KG1 (cell line): ENCODE measurements at regions not wholly inside any gene's neighbourhood (a gene's known extent, or its start where the extent isn't known, plus 50 kb on each side); places are given as distances from the start of the nearest gene placed in this dataset.

ENCODE experiments used
- DNase-seq: peaks from one replicate; lab custom pipeline; 2025; lab: John Stamatoyannopoulos, UW

DNA sequence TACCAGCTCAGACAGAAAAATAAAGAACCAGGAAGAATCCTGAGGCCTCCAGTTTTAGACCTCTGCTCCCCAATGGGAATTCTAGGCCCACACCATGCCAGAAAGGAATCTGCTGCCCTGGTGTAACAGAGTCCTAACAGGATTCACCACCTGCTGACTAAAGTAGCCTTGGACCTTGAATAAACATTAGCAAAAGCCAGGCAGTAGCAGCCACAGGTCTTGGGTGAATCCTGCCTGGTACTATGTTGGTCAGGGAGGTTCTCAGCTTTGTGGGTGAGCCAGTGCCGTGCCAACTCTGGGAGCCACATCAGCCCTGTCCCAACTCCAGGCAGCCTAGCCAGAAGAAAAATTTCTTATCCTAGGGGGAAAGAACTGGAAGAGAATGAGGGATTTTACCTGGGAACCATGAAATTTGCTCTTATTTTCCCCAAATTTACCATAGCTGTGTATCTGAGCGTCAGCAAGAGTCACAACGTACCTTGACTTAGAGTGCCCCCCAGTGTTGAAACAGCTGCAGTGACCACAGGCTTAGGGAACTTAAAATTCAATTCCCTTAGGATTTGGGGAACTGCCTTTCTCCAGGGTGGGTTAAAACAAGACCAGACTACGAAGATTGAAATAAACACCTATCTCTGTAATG, 1895.6 kb upstream of the PRR20A start:
- no peak for DNase-seq

DNA sequence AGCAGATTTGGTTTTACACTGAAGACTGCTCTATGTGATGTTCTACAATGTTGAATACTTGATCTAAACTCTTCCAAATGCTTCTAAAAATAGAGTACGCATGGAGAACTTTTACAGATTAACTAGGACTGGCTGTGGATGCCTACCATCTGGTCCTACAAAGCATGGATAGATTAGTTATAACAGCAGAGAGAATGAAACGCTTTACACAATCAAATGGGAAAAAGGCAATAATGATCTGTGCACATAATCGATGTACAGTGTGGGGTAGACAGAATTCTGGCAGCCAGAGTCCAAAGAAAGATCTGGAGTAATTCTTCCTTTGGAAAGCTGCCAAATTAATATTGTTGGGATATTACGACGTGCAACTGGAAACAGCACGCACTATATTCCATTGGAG, 1885.5 kb upstream of the PRR20A start:
- DNase-seq = no peak

DNA sequence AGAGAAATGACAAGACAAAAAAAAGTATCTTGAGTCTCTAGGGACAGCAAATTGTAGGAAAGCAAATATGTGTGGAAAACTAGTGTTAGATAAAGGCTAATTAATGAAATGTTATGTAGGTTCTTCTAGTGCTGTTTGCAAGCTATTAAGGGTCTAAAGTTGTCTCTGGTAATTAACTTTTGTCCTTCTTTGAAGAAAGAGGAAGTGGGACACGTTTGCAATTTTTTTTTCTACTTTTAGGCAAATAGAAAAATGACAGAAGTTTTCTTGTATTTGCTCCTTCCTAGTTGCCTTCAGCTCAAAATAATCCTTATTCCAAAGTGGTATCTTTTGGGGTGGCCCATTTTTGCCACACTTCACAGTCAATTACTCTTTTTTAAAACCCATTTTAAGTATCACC, 1877.7 kb upstream of the PRR20A start:
- no peak for DNase-seq

DNA sequence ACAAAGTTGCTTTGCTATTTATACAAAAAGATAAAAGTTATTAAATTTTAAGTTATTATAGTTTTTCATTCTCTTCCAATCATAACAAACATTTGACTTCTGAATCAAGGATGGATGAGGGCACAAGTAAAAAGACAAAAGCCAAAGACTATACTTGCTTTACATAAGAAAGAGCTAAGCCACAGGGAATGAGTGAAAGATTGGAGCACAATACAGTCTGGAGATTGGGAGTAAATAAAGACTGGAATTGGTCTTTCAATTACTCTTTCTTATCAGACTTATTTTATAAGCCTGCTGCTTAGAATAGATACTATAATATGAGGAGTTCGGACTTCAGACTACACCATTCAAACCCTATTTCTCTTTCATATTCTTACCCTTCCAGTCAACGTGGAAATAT, 1874.1 kb upstream of the PRR20A start:
- no peak for DNase-seq

DNA sequence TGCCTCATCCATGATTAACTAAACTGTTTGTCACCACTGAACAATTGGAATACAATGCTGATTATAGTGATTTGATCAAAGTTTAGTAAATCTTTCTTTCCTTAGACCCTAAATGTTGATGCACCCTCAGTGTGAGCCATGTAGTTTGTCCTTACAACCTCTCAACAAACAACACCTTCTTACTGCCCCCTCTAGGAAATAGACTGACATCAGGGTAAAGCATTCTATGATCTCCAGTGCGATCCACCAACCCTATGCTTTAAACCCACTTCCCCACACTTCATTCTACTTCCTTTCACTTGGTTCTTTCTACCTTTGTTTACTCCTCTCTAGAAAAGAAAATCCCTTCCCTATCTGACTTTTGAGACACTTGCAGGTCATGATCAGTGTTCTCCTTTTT, 1842.5 kb upstream of the PRR20A start:
- DNase-seq = no peak

DNA sequence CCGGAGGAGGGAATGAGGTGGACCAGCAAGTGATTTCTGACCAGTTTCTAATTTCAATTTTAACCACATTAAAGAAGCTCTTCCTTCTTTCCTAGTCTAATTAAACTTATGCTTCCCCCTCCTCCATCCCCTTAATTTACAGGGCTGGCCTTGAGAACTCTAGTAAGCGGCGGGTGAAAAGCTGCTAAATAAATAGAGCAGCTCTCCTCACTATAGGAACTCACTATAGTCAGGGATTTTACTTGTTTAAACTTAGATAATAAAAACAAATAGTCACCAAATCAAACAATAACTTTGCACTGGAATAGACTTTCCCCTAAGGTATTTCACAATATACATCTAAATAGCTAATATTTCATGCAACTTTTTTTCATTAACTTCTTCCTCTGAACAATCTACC, 1838.2 kb upstream of the PRR20A start:
- DNase-seq = no peak

DNA sequence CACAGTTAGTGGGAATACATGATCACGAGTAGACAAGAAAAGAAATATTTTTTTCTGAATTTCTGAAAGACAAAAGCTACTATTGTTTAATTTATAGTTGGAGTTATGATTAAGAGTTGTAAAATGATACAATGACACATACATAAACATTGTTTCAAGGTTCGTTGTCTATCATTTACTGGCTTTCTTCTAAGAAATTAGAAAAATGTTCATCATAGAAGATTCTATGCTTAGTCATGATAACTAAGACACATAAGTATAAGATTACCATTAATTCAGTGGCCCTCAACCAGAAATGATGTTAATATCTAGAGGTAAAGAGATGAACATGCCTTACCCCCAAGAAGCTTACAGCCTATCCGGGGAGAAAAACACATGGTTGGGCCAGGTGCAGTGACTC, 1832.8 kb upstream of the PRR20A start:
- DNase-seq = no peak

DNA sequence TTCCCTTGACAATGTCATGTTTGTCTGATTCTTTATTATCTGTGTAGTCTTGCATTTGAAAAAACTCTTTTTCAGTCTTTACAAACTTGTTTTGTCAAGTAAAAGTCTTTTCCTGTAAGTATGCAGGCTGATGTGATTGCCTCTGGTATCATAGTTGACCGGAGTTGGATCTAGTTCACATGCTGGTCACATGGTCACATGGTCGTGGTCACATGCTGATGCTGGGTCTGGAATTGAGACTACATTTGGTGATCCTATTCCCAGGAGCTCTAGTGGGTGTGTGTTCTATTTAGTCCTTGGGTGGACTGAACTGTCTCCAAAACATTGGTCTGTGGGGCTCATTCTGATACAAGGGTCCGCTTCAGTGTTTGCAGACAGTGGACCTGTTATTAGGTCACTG, 1798.8 kb upstream of the PRR20A start:
- no peak for DNase-seq

DNA sequence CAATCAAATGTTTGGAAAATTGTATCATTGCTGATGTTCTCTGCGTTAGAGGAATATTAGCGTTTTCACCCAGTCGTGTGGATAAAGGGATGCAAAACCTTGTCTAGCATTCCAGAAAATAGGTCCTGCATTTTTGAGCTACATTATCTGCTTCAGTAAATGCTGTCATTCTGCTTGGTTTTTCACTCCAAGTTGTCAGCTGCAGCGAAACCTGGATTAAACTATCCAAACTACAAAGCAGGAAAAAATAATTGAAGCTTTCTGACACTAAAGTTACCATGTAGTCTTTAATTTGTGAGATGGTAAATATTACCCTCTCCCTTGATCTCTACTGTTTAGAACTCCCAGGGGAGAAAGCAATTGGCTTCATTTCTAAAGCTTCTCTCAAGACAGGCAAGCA, 1795.5 kb upstream of the PRR20A start:
- no peak for DNase-seq

DNA sequence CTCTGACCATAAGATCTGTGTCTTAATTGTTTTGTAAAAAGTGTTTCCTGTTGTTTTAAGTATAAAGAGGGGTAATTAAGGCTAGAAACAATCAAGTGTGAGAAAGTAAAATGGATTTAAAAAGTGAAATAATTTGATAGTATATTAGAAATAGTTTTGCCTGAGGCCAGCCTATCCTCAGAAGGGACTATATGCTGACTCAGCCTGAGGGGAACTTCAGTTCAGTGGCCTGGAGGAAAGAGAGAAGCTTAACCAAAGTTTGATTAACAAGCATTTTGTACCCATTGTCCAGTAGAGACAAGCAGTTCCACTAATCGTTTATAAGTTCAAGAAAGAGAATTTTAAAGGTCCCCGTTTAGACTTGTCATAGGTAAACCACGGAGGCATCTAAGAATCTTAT, 1793.2 kb upstream of the PRR20A start:
- DNase-seq = no peak

DNA sequence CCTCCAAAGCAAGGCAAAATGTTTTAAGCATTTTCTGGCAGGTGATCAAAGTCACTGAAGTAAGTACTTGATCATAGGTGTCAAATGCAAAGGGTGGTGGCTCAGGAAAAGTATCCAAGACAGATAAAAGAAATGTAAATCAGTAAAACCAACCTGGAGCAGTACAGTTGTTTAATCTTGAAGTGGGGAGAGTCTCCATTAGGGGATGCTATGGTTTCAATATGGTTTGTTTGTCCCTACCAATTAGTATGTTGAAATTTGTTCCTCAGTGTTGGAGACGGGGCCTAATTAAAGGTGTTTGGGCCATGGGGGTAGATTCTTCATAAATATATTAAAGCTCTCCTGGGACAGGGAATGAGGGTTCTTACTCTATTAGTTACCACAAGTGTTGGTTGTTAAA, 1781.7 kb upstream of the PRR20A start:
- DNase-seq = no peak

DNA sequence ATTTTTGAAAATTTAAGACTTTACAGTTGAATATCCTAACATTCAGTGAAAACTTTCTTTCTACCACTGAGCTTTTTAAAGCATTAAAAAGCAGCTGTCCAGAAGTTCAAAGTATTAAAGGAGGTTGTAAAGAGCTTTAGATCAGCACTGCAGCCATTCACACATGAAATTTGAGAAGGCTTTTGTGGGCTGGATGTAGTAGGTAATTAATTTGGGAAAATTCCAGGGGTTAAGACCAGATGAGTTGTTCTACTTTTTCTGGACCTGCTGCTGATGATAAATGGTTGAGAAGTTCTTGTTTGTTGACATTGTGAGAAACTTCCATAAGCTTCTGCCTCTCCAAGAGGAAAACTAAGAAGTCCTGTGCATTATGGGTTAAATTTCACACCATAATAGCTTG, 1779.6 kb upstream of the PRR20A start:
- DNase-seq = no peak

DNA sequence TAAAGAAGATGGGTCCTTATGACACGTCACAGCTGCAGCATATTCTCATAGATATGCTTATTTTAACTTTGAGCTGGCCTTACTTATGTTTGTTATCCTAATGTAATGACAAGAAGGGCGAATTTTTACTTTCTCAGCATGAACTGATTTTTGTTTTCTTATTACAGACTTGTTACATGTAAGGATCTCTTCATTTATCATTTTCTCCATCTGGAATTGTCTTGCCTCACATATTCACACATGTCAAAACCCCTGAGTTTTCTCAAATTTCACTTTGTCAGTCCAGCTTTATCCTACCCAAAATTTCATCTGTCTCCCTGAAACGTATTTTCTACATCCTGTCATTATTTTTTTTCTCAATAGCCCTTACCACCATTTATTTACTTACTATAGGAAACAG, 1774.0 kb upstream of the PRR20A start:
- DNase-seq = no peak

DNA sequence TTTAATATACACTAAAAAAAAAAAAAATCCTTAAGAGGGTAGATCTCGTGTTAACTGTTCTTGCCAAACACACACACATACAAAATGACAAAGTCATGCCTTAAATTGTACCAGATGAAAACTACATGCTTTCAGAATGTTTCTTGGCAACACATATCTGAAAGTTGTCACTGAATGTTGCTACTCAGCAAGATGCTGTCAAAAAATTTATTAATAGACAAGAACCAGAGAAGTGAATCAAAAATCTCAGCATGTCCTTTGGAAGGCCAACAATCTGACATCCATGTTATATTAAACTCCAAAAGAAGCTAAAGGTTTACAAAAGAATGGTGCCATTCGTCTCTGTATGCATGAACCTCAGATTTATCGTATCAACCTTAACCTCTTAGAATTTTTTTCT, 1746.2 kb upstream of the PRR20A start:
- DNase-seq = no peak

DNA sequence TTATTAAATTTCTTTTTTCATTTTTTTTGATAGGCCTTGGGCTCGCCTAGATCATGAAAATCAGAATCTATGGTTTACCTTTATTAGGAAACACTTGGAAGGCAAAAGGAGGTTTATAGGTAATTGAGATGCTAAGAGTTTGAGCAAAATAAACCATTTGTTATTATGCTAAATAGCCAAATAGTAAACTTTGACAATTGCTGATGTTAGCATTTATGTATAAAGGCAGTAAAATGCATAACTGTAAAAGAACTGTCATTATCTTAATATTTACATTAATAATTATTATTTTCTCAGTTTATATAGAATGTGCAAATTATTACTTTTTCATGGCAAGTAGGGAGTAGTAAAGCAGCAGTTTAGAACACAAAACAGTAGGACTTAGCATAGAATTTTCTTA, 1737.8 kb upstream of the PRR20A start:
- no peak for DNase-seq

DNA sequence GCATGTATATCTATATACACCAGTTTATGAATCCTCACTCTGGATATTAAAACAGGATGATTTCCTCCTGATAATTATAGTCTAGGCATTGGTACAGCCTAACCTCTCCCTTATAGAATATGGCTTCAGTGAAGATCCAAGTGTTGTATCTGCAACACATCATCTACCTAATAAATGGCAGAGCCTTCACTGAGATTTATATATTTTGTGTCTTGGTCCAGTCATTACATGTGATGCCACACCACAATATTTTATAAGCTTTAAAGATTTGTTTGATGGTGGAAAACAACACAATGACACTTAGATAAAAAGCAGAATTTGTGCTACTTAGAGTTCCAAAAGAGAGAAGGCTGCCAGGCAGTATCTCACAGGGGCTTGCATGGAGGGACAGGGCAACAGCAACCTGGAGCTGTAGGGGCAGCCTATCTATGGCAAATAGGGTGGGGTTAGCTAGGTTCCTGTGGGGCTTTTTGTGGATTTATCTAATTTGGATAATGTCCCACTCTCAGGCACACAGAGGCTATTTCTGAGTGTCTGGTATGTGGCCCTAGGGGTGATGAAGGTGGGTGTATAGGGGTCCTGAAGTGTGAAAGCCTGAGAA, 1736.7 kb upstream of the PRR20A start:
- DNase-seq = no peak

DNA sequence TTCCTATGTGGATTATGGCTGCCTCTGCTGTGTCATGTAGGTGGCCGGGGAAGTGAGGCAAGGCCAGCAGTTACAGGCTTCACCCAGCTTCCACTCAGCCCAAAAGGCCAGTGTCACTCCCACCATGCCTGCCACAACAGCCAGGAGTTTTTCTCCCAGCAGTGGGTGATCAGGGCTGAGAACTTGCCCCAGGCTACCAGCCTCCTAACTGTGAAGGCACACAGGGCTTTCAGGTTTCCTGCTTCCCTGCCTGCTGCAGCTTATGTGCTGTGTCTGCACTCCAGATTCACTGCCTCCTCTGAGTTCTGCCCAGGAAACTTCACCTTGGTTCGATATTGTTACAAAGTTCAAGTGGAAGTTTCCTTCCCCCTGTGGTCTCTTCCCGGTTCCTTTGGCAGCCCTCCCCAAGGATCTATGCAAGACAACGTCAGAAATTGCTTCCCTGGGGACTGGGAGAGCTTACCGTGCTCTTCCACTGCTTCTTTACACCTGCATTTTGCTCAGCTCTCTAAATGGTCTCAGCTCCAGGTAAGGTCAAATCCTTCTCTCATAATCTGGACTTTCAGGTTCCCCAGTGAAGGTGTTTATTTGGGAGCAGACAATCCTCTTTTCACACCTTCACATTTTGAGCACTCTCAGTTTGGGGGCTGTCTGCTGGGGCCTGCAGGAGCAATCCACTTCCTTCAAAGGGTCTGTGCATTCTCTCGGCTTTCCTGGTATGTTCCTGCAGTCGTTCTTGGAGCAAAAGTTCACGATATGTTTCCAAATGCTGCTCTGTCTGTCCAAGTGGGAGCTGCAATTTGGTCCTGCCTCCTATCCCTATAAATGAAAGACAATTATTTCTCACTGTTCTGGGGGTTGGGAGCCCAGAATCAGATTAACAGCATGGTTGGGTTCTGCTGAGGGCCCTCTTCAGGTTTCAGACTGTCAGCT, 1730.1 kb upstream of the PRR20A start:
- DNase-seq = no peak

DNA sequence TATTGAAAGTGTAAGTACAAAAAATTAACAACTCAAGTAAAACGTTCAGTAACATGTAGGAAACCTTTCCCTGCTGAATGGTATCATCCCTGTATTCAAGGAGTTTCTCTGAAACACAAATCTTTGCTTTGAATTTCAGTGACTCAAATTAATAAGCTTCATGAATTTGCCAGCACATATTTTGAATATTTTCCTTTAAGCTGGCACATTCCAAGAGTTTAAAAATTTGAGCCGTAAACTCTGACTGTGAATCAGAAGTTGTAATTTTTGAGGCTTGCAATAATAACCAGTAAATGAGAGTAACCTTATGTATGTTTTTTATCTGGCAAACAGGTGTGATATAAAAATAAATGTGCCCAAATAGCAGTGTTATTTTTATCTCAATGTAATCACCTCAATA, 1722.6 kb upstream of the PRR20A start:
- DNase-seq = no peak

DNA sequence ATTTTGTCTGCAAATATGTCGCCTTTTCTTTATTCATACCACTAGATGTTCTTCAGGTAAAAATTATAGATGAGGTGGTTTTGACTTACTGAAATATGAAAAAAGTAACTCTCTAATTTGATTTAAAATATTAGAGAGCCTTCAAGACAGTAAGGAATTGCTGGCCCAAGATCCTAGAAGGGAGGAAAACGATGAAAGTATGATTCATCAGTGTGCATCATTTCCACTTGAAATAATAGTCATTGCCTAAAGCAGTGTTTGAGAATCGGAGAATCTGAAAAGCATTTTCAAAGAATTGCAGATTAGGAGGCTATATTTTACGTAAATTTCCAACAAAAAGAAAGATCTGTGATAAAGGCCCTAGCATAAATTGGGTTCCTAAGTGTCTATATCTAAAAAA, 1707.9 kb upstream of the PRR20A start:
- no peak for DNase-seq

DNA sequence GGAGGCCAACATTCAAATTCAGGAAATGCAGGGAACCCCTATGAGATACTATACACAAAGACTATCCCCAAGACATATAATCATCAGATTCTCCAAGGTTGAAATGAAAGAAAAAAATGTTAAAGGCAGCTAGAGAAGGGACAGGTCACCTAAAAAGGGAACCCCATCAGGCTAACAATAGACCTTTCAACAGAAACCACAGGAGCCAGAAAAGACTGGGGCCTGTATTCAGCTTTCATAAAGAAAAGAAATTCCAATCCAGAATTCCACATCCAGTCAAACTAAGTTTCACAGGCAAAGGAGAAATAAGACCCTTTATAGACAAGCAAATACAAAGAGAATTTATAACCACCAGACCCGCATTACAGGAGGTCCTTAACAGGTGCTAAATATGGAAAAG, 1703.6 kb upstream of the PRR20A start:
- no peak for DNase-seq

DNA sequence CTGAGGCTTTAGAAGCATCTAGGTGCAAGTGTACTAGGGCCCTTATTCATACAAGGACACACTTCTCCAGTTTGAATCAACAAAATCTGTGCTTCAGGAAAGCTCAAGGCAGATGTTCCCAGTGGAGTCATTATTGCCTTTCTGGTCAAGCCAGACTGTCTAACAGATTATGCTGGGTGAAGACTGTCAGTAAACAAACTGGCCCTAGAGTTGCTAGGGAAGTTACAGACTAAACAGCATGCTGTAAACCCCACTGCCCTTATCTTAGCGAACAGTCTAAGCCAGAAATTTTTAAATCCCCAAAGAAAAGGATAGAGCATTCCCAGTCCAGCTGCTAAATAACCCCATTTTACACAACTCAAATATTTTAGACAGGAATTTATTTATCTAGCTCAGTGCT, 1701.3 kb upstream of the PRR20A start:
- DNase-seq = no peak

DNA sequence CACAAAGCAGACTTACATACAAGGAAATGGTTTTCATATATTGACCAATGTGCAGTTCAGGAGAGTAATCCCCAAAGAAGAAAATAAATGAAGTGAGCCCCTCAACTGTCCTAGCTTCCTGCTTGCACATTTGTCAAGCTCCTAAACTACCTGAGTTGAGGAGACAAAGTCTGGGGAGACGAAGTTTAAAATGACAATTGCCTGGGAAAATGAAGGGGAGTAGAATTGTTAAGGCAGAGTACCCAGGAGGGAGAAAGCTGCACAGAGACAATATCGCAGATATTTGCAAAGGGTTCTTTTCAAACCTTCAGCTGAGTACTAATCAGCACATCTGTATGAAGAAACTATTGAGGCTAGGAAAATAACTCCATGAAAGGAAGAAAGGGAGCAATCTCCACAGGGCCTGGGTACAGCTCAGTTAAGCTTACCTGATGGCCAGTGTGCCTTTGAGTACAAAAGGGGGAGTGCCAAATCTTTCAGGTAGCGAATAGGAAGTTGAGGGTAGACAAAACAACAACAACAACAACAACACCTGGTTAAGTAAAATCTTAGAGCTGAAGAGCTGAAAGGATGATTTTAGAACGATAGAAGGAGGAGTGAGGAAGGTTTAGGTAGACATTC, 1700.1 kb upstream of the PRR20A start:
- no peak for DNase-seq

DNA sequence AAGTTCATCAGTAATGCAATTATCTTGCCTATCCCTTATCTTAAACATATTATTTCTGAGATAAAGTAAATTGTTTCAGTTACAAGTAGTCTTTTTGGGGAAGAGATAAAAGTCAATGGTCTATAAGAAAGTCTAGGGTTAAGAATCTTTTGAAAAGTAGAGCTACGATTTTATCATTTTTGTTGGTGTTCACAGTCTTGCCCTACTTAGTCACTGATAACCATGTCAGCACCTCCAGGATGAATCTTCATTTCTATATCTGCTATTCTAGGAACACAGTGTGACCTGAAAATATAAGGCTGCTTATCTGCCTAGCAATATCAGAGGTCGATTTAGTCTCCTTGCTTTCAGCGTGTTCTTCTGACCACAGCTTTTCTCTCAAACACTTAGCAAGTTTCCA, 1676.5 kb upstream of the PRR20A start:
- no peak for DNase-seq
